ENCODE measurements at regions not wholly inside any gene's neighbourhood (a gene's known extent, or its start where the extent isn't known, plus 50 kb on each side); places are given as distances from the start of the nearest gene placed in this dataset.

DNA sequence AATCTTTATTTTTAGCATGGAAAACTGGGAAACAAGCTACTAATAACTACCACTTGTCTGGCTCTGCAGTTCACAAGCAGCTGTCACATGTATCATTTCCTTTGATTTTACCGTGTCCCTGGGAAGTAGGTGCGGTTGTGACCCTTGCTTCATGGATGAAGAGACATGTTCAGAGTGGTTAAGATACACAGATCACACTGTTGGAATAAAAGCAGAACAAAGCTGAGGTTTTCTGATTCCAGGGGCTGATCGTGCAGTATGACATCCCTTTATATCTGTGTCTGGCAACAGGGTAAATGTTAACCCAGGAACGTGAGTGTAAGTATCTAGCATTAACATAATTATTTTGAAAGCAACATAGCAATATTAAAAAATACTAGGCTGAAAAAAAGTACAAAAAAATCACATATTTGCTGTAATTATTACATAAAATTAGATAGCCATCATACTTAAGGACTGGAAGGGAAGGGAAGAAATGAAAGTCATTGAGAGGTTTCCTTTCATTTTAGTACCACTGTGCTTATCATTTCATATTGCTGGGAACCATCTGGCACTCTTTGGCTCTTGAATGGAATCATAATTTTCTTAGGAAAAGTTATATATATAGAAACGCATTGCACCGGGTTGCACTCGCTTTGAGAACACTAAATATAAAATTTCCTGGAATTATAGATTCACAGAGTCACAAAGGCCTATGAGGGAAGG, 62.8 kb upstream of the PAXBP1 start:
- peaks cover 10% of the 10 kb centered on the region for H3K9me3 Mint-ChIP-seq
- no peak overlapping the region for H3K27ac Mint-ChIP-seq
- no peaks in the 10 kb centered on the region for H3K36me3 Mint-ChIP-seq
- TF ChIP-seq, protein P1, sequence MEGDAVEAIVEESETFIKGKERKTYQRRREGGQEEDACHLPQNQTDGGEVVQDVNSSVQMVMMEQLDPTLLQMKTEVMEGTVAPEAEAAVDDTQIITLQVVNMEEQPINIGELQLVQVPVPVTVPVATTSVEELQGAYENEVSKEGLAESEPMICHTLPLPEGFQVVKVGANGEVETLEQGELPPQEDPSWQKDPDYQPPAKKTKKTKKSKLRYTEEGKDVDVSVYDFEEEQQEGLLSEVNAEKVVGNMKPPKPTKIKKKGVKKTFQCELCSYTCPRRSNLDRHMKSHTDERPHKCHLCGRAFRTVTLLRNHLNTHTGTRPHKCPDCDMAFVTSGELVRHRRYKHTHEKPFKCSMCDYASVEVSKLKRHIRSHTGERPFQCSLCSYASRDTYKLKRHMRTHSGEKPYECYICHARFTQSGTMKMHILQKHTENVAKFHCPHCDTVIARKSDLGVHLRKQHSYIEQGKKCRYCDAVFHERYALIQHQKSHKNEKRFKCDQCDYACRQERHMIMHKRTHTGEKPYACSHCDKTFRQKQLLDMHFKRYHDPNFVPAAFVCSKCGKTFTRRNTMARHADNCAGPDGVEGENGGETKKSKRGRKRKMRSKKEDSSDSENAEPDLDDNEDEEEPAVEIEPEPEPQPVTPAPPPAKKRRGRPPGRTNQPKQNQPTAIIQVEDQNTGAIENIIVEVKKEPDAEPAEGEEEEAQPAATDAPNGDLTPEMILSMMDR (IDR thresholded peaks at IDR 0.05; ENCODE audit: unreplicated experiment), result no peak
- H3K4me3 Mint-ChIP-seq, result no peak overlapping the region
- peaks cover 36% of the 10 kb centered on the region for H3K27me3 Mint-ChIP-seq (ENCODE audit: low read depth)
- no peaks in the 10 kb centered on the region for H3K4me1 Mint-ChIP-seq
- no peak for DNase-seq (ENCODE audit: low spot score in 2 of 2, unreplicated experiment in 2 of 2)

DNA sequence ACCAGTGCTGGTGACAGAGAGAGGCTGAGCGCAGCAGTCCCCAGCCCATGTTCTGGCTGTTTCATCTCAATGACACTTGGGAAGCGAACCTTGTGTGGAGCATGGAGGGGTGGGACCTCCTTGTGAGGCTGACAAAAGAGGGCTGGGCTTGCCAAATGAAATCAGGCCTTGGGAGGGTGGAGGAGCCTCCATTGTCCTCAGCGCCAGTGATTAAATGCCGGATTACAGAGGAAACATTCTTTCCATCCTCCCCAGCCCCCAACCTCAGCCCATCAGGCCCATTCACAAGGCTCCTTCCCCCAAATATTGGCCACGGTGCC, 63.3 kb upstream of the PAXBP1 start:
- H3K4me1 Mint-ChIP-seq, result no peaks in the 10 kb centered on the region
- TF ChIP-seq, protein P1 (IDR thresholded peaks at IDR 0.05; ENCODE audit: unreplicated experiment), result no peak
- H3K27ac Mint-ChIP-seq, result no peak overlapping the region
- H3K36me3 Mint-ChIP-seq, result no peaks in the 10 kb centered on the region
- no peak for DNase-seq (ENCODE audit: low spot score in 2 of 2, unreplicated experiment in 2 of 2)
- H3K9me3 Mint-ChIP-seq, result peaks cover 10% of the 10 kb centered on the region
- no peak overlapping the region for H3K4me3 Mint-ChIP-seq
- peaks cover 40% of the 10 kb centered on the region for H3K27me3 Mint-ChIP-seq (ENCODE audit: low read depth)

GRCh38 chr21:32842146-32842545, 70.6 kb upstream of the PAXBP1 start:
- Mint-ChIP-seq H3K27ac (no peak overlapping the region), H3K4me1 (no peaks in the 10 kb centered on the region), H3K36me3 (no peaks in the 10 kb centered on the region), H3K4me3 (no peak overlapping the region), H3K27me3 (ENCODE audit: low read depth) (peaks cover 61% of the 10 kb centered on the region), H3K9me3 (peaks cover 4% of the 10 kb centered on the region)
- DNase-seq (ENCODE audit: low spot score in 2 of 2, unreplicated experiment in 2 of 2), result no peak
- TF ChIP-seq, protein P1 (IDR thresholded peaks at IDR 0.05; ENCODE audit: unreplicated experiment), result no peak

GRCh38 chr21:32843561-32843960, 72.0 kb upstream of the PAXBP1 start:
- peaks cover 68% of the 10 kb centered on the region for H3K27me3 Mint-ChIP-seq (ENCODE audit: low read depth)
- TF ChIP-seq, protein P1 (IDR thresholded peaks at IDR 0.05; ENCODE audit: unreplicated experiment), result no peak
- DNase-seq (ENCODE audit: low spot score in 2 of 2, unreplicated experiment in 2 of 2), result no peak
- no peaks in the 10 kb centered on the region for H3K9me3 Mint-ChIP-seq
- no peaks in the 10 kb centered on the region for H3K4me1 Mint-ChIP-seq
- no peak overlapping the region for H3K4me3 Mint-ChIP-seq
- no peaks in the 10 kb centered on the region for H3K36me3 Mint-ChIP-seq
- H3K27ac Mint-ChIP-seq, result no peak overlapping the region

DNA sequence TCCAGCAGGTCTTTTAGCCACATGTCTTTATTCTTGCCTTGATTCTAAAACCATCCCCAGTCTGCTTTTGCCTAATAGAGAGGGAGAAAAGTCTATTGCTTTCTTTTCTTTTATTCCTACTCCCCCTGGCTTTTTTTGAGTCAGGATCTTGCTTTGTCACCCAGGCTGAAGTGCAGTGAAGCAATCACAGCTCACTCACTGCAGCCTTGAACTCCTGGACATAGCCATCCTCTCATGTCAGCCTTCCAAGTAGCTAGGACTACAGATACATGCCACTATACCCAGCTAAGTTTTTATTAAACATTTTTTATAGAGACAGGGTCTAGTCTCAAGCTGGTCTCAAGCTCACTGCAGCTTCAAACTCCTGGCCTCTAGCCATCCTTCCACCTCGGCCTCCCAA, 72.5 kb upstream of the PAXBP1 start:
- no peak for DNase-seq (ENCODE audit: low spot score in 2 of 2, unreplicated experiment in 2 of 2)
- Mint-ChIP-seq H3K9me3 (no peaks in the 10 kb centered on the region), H3K4me3 (no peak overlapping the region), H3K27ac (no peak overlapping the region), H3K36me3 (no peaks in the 10 kb centered on the region), H3K27me3 (ENCODE audit: low read depth) (peaks cover 69% of the 10 kb centered on the region), H3K4me1 (no peaks in the 10 kb centered on the region)
- TF ChIP-seq, protein P1 (IDR thresholded peaks at IDR 0.05; ENCODE audit: unreplicated experiment), result no peak

Measured in mesothelial cell of epicardium (in vitro differentiated cells).